PC-9 (cell line): ENCODE measurements at regions not wholly inside any gene's neighbourhood (a gene's known extent, or its start where the extent isn't known, plus 50 kb on each side); places are given as distances from the start of the nearest gene placed in this dataset.

Source experiments
- CTCF ChIP-seq: fragments of 200-600 bp; sonication (generic); conservative IDR thresholded peaks from 2 replicates; pipeline ENCODE4 v1.6.1; 2017; ENCODE audit warnings: mixed run types, antibody characterized with exemption, mild to moderate bottlenecking, moderate library complexity
- EZH2 ChIP-seq: fragments of 200-600 bp; sonication (generic); IDR thresholded peaks from 2 replicates; pipeline ENCODE4 v1.8.0; 2017; ENCODE audit warnings: antibody characterized with exemption, low read depth

GRCh38 chr4:129543299-129543698 lies 447.3 kb downstream of the C4orf33 start:
- TF ChIP-seq CTCF (no peak), EZH2 (no peak)
